ENCODE measurements at regions not wholly inside any gene's neighbourhood (a gene's known extent, or its start where the extent isn't known, plus 50 kb on each side); places are given as distances from the start of the nearest gene placed in this dataset.

GRCh38 chr10:112082120-112082519 is 101.4 kb downstream of the GPAM start:
- Histone ChIP-seq H3K36me3 (ENCODE audit: low read depth) (no peaks in the 10 kb centered on the region), H3K4me1 (ENCODE audit: insufficient read depth, poor library complexity, severe bottlenecking) (no peaks in the 10 kb centered on the region), H3K9me3 (ENCODE audit: severe bottlenecking) (no peaks in the 10 kb centered on the region), H3K27ac (ENCODE audit: poor library complexity, severe bottlenecking) (no peak overlapping the region), H3K4me3 (ENCODE audit: severe bottlenecking) (no peak overlapping the region), H3K27me3 (ENCODE audit: insufficient read depth, poor library complexity, severe bottlenecking) (no peaks in the 10 kb centered on the region)
- DNase-seq (ENCODE audit: low spot score) (no peak), ATAC-seq (ENCODE audit: low read depth) (no peak)
- TF ChIP-seq CTCF (IDR thresholded peaks at IDR 0.05; ENCODE audit: poor library complexity, severe bottlenecking), result no peak

GRCh38 chr10:112083472-112083871 is 100.1 kb downstream of the GPAM start:
- TF ChIP-seq CTCF (IDR thresholded peaks at IDR 0.05; ENCODE audit: poor library complexity, severe bottlenecking), result no peak
- H3K9me3 ChIP-seq (ENCODE audit: severe bottlenecking), result no peaks in the 10 kb centered on the region
- H3K27me3 ChIP-seq (ENCODE audit: insufficient read depth, poor library complexity, severe bottlenecking), result no peaks in the 10 kb centered on the region
- H3K4me3 ChIP-seq (ENCODE audit: severe bottlenecking), result no peak overlapping the region
- H3K4me1 ChIP-seq (ENCODE audit: insufficient read depth, poor library complexity, severe bottlenecking), result no peaks in the 10 kb centered on the region
- ATAC-seq (ENCODE audit: low read depth), result no peak
- no peak overlapping the region for H3K27ac ChIP-seq (ENCODE audit: poor library complexity, severe bottlenecking)
- no peaks in the 10 kb centered on the region for H3K36me3 ChIP-seq (ENCODE audit: low read depth)
- DNase-seq (ENCODE audit: low spot score), result no peak

- no peak for TF ChIP-seq CTCF (IDR thresholded peaks at IDR 0.05; ENCODE audit: poor library complexity, severe bottlenecking)
- Histone ChIP-seq H3K4me1 (ENCODE audit: insufficient read depth, poor library complexity, severe bottlenecking) (no peaks in the 10 kb centered on the region), H3K9me3 (ENCODE audit: severe bottlenecking) (no peaks in the 10 kb centered on the region)
Observed at GRCh38 chr10:112087953-112088456, 95.6 kb downstream of the GPAM start.

GRCh38 chr10:112091703-112092102 is 91.9 kb downstream of the GPAM start:
- ATAC-seq (ENCODE audit: low read depth) (no peak), DNase-seq (ENCODE audit: low spot score) (no peak)
- H3K36me3 ChIP-seq (ENCODE audit: low read depth), result no peaks in the 10 kb centered on the region
- no peaks in the 10 kb centered on the region for H3K4me1 ChIP-seq (ENCODE audit: insufficient read depth, poor library complexity, severe bottlenecking)
- no peak overlapping the region for H3K27ac ChIP-seq (ENCODE audit: poor library complexity, severe bottlenecking)
- H3K9me3 ChIP-seq (ENCODE audit: severe bottlenecking), result no peaks in the 10 kb centered on the region
- no peak for TF ChIP-seq CTCF (IDR thresholded peaks at IDR 0.05; ENCODE audit: poor library complexity, severe bottlenecking)
- H3K4me3 ChIP-seq (ENCODE audit: severe bottlenecking), result no peak overlapping the region
- no peaks in the 10 kb centered on the region for H3K27me3 ChIP-seq (ENCODE audit: insufficient read depth, poor library complexity, severe bottlenecking)

More at GRCh38 chr10:112087953-112088456, 95.6 kb downstream of the GPAM start:
- no peaks in the 10 kb centered on the region for H3K36me3 ChIP-seq (ENCODE audit: low read depth)
- no peak overlapping the region for H3K4me3 ChIP-seq (ENCODE audit: severe bottlenecking)
- DNase-seq (ENCODE audit: low spot score) (no peak), ATAC-seq (ENCODE audit: low read depth) (no peak)
- no peaks in the 10 kb centered on the region for H3K27me3 ChIP-seq (ENCODE audit: insufficient read depth, poor library complexity, severe bottlenecking)
- H3K27ac ChIP-seq (ENCODE audit: poor library complexity, severe bottlenecking), result no peak overlapping the region

- TF ChIP-seq CTCF (IDR thresholded peaks at IDR 0.05; ENCODE audit: poor library complexity, severe bottlenecking), result no peak
- Histone ChIP-seq H3K27ac (ENCODE audit: poor library complexity, severe bottlenecking) (no peak overlapping the region), H3K27me3 (ENCODE audit: insufficient read depth, poor library complexity, severe bottlenecking) (no peaks in the 10 kb centered on the region), H3K4me3 (ENCODE audit: severe bottlenecking) (no peak overlapping the region), H3K9me3 (ENCODE audit: severe bottlenecking) (no peaks in the 10 kb centered on the region), H3K36me3 (ENCODE audit: low read depth) (no peaks in the 10 kb centered on the region), H3K4me1 (ENCODE audit: insufficient read depth, poor library complexity, severe bottlenecking) (no peaks in the 10 kb centered on the region)
- ATAC-seq (ENCODE audit: low read depth) (no peak), DNase-seq (ENCODE audit: low spot score) (no peak)
Observed at GRCh38 chr10:112092519-112092918, 91.0 kb downstream of the GPAM start.

Data from RWPE2 (cell line).